Astrocyte (in vitro differentiated cells and primary cell): ENCODE measurements at regions not wholly inside any gene's neighbourhood (a gene's known extent, or its start where the extent isn't known, plus 50 kb on each side); places are given as distances from the start of the nearest gene placed in this dataset.

Experiments used
- DNase-seq: peaks from one replicate; pipeline ENCODE4 v3.0.0-alpha.2; 2010; ENCODE audit warnings: low read depth
- FAIRE-seq: peaks from 2 replicates; lab custom pipeline; 2011; peaks lifted over from hg19 to GRCh38; lab: Jason Lieb, UNC
- H2AFZ ChIP-seq: 2 replicates; pipeline ENCODE4 v1.6.0; 2012; ENCODE audit warnings: low read depth, low read length, inconsistent platforms
- H3K27ac ChIP-seq: 2 replicates; pipeline ENCODE4 v1.5.1; 2011; ENCODE audit warnings: low read depth, low read length, inconsistent platforms
- H3K27me3 ChIP-seq: 2 replicates; pipeline ENCODE4 v1.6.0; 2011; ENCODE audit warnings: low read length, inconsistent platforms; ENCODE audit not compliant: insufficient read depth
- H3K36me3 ChIP-seq: 2 replicates; pipeline ENCODE4 v1.5.1; 2011; ENCODE audit warnings: low read length, inconsistent platforms; ENCODE audit not compliant: insufficient read depth
- H3K4me1 ChIP-seq: 2 replicates; pipeline ENCODE4 v1.5.1; 2011; ENCODE audit warnings: low read length, inconsistent platforms; ENCODE audit not compliant: insufficient read depth
- H3K4me2 ChIP-seq: 2 replicates; pipeline ENCODE4 v1.6.0; 2012; ENCODE audit warnings: low read length, inconsistent platforms
- H3K4me3 ChIP-seq: 2 replicates; pipeline ENCODE4 v1.5.1; 2011; ENCODE audit warnings: low read depth, mild to moderate bottlenecking, low read length, inconsistent platforms; ENCODE audit not compliant: insufficient read depth
- H3K79me2 ChIP-seq: 2 replicates; pipeline ENCODE4 v1.6.0; 2012; ENCODE audit warnings: mild to moderate bottlenecking, low read length, inconsistent platforms; ENCODE audit not compliant: insufficient read depth
- H3K9ac ChIP-seq: 2 replicates; pipeline ENCODE4 v1.6.0; 2012; ENCODE audit warnings: mild to moderate bottlenecking, low read length, inconsistent platforms
- H3K9me3 ChIP-seq: 2 replicates; pipeline ENCODE4 v1.5.1; 2012; ENCODE audit warnings: low read depth, mild to moderate bottlenecking, low read length, inconsistent platforms; ENCODE audit not compliant: insufficient read depth
- H4K20me1 ChIP-seq: 2 replicates; pipeline ENCODE4 v1.6.0; 2012; ENCODE audit warnings: low read length, inconsistent platforms; ENCODE audit not compliant: insufficient read depth
- H3K27ac Mint-ChIP-seq: one replicate; pipeline ENCODE4 v1.8.0; 2021; ENCODE audit warnings: mild to moderate bottlenecking, mixed read lengths; ENCODE audit not compliant: unreplicated experiment
- H3K27me3 Mint-ChIP-seq: one replicate; pipeline ENCODE4 v1.8.0; 2021; ENCODE audit warnings: low read depth, mixed read lengths; ENCODE audit not compliant: unreplicated experiment
- H3K36me3 Mint-ChIP-seq: one replicate; pipeline ENCODE4 v1.8.0; 2021; ENCODE audit warnings: low read depth, mixed read lengths; ENCODE audit not compliant: unreplicated experiment
- H3K4me1 Mint-ChIP-seq: one replicate; pipeline ENCODE4 v1.8.0; 2021; ENCODE audit warnings: low read depth, mixed read lengths; ENCODE audit not compliant: unreplicated experiment
- H3K4me3 Mint-ChIP-seq: one replicate; pipeline ENCODE4 v1.8.0; 2021; ENCODE audit warnings: mild to moderate bottlenecking, moderate library complexity, mixed read lengths; ENCODE audit not compliant: unreplicated experiment
- H3K9me3 Mint-ChIP-seq: one replicate; pipeline ENCODE4 v1.8.0; 2021; ENCODE audit warnings: mild to moderate bottlenecking, mixed read lengths; ENCODE audit not compliant: unreplicated experiment
- EZH2 ChIP-seq: IDR thresholded peaks from 2 replicates; pipeline ENCODE4 v1.6.1; 2012; ENCODE audit warnings: mild to moderate bottlenecking, low read length, inconsistent platforms; ENCODE audit not compliant: insufficient read depth
- TF ChIP-seq, protein P1 (sequence below): IDR thresholded peaks from 2 replicates; pipeline ENCODE4 v1.5.1; 2011; ENCODE audit warnings: low read depth, mild to moderate bottlenecking, inconsistent platforms, low read length, moderate library complexity; ENCODE audit not compliant: insufficient read depth

DNA sequence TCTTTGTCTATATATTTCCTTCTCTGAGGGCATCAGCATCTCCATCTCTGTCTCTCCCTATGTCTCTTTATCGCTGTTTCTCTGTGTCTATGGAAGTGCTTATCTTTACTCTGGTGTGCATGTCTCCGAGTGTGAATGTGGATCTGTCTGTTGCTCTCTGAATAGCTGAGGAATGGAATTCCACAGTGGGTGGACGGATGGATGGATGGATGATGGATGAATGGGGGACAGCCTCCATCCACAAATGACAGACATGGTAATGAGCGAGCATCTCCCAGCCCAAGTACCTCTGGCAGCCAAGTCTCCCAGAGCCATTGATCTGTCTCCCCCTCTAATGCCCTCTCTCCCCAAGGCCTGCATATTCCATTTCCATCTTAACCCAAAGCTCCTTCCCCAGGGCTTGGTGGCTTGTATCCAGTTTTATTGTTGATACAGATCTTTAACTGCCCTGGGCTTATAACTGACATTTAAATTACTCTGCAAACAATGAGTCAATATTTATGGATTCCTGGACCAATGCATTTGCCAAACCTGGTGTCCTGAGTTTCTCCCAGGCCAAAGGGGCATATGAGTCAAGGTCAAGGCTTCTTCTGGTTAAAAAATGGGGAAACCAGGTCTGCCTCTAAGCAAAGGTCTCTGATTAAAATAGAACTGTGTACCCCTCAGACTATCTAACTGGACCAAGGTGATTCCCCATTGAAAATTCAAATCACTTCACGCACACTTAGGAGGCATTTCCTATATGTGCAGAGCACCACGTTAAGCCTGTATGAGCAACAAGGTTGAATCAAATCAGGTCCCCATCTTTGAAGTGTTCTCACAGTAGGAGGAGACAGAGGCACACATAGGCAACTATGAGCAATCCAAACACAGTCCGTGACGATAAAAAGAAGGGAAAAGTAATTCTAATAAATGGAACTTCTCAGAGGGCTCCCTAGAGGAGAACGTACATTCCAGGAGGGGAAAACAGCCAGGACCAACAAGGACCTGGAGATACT lies 109.9 kb downstream of the TLE3 start:
- Mint-ChIP-seq H3K36me3 (no peaks in the 10 kb centered on the region), H3K9me3 (peaks cover 1% of the 10 kb centered on the region), H3K4me3 (no peak overlapping the region), H3K4me1 (peaks cover 6% of the 10 kb centered on the region), H3K27me3 (peaks cover 57% of the 10 kb centered on the region), H3K27ac (no peak overlapping the region)
- Histone ChIP-seq H4K20me1 (no peaks in the 10 kb centered on the region), H2AFZ (no peak overlapping the region), H3K9ac (no peak overlapping the region), H3K4me3 (no peak overlapping the region), H3K9me3 (no peaks in the 10 kb centered on the region), H3K4me2 (no peak overlapping the region), H3K79me2 (no peaks in the 10 kb centered on the region), H3K27me3 (peaks cover 63% of the 10 kb centered on the region), H3K27ac (no peak overlapping the region), H3K4me1 (no peaks in the 10 kb centered on the region), H3K36me3 (no peaks in the 10 kb centered on the region)
- no peak for DNase-seq
- TF ChIP-seq EZH2, result no peak
- TF ChIP-seq, protein P1, sequence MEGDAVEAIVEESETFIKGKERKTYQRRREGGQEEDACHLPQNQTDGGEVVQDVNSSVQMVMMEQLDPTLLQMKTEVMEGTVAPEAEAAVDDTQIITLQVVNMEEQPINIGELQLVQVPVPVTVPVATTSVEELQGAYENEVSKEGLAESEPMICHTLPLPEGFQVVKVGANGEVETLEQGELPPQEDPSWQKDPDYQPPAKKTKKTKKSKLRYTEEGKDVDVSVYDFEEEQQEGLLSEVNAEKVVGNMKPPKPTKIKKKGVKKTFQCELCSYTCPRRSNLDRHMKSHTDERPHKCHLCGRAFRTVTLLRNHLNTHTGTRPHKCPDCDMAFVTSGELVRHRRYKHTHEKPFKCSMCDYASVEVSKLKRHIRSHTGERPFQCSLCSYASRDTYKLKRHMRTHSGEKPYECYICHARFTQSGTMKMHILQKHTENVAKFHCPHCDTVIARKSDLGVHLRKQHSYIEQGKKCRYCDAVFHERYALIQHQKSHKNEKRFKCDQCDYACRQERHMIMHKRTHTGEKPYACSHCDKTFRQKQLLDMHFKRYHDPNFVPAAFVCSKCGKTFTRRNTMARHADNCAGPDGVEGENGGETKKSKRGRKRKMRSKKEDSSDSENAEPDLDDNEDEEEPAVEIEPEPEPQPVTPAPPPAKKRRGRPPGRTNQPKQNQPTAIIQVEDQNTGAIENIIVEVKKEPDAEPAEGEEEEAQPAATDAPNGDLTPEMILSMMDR, result no peak
- FAIRE-seq, result no peak

DNA sequence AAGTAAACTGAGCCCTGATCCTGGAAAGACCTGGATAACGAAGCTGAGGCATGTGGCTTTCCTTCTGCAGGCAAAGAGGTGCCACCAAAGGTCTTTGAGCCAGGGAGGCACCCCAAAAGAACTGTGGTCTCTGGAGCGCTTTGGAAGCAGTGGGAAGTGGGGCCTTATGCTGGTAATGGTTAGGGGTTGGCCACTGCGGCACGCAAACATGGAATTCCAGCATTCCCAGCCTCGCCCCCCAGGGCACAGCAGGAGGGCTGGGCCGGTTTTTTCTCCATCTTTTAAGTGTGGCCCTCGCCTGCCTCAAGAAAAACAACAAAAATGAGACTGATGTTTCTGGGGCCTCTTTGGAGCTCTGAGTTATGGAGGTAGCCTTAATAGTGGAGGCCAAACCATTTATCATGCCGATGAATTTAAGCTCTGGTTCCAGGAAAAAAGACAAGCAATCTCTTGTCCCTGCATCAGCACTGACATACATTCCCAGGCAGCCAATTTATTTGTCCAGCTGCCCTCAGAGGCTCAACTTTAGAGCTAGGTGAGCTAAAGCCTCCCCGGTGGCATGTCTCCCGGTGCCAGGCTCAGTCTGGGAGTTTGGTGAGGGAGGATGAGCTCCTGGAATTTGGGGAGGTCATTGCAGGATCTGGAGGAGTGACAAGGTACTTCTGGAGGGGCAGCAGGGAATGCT lies 109.0 kb downstream of the TLE3 start:
- H3K27me3 Mint-ChIP-seq, result peaks cover 61% of the 10 kb centered on the region
- peaks cover 5% of the 10 kb centered on the region for H3K4me1 Mint-ChIP-seq
- H3K9ac ChIP-seq, result no peak overlapping the region
- no peaks in the 10 kb centered on the region for H3K36me3 Mint-ChIP-seq
- H3K4me3 ChIP-seq, result no peak overlapping the region
- FAIRE-seq (no peak), DNase-seq (no peak)
- no peaks in the 10 kb centered on the region for H3K9me3 ChIP-seq
- TF ChIP-seq, protein P1, result no peak
- TF ChIP-seq EZH2, result no peak
- H3K9me3 Mint-ChIP-seq, result peaks cover 5% of the 10 kb centered on the region
- peaks cover 59% of the 10 kb centered on the region for H3K27me3 ChIP-seq
- H3K27ac Mint-ChIP-seq, result no peak overlapping the region
- H3K4me2 ChIP-seq, result no peak overlapping the region
- H3K27ac ChIP-seq, result no peak overlapping the region
- no peaks in the 10 kb centered on the region for H3K79me2 ChIP-seq
- no peak overlapping the region for H2AFZ ChIP-seq
- H3K4me1 ChIP-seq, result no peaks in the 10 kb centered on the region
- H3K36me3 ChIP-seq, result no peaks in the 10 kb centered on the region
- H4K20me1 ChIP-seq, result no peaks in the 10 kb centered on the region
- H3K4me3 Mint-ChIP-seq, result no peak overlapping the region
